GM20000 (cell line): ENCODE measurements at regions not wholly inside any gene's neighbourhood (a gene's known extent, or its start where the extent isn't known, plus 50 kb on each side); places are given as distances from the start of the nearest gene placed in this dataset.

Experiments
- DNase-seq: peaks from one replicate; pipeline ENCODE4 v3.0.0; 2012; ENCODE audit warnings: low spot score
- CTCF ChIP-seq: IDR thresholded peaks from 2 replicates; pipeline ENCODE4 v1.5.1; 2012; ENCODE audit warnings: mild to moderate bottlenecking, control low read depth; ENCODE audit errors: extremely low read depth, missing control alignments

GRCh38 chr7:16232273-16232672 is 189.1 kb downstream of the CRPPA start:
- TF ChIP-seq CTCF: no peak
- no peak for DNase-seq

GRCh38 chr7:16223963-16224707 is 197.2 kb downstream of the CRPPA start:
- DNase-seq: no peak
- no peak for TF ChIP-seq CTCF

GRCh38 chr7:16212610-16213009 is 208.7 kb downstream of the CRPPA start:
- no peak for DNase-seq
- no peak for TF ChIP-seq CTCF

- TF ChIP-seq CTCF: no peak
- no peak for DNase-seq
Observed at GRCh38 chr7:16212032-16212431, 209.3 kb downstream of the CRPPA start.

GRCh38 chr7:16211402-16211925 is 209.9 kb downstream of the CRPPA start:
- no peak for DNase-seq
- no peak for TF ChIP-seq CTCF

- no peak for TF ChIP-seq CTCF
- DNase-seq: no peak
Observed at GRCh38 chr7:16210171-16210570, 211.2 kb downstream of the CRPPA start.

- no peak for DNase-seq
- no peak for TF ChIP-seq CTCF
Observed at GRCh38 chr7:16207321-16207720, 214.0 kb downstream of the CRPPA start.
